ENCODE measurements at regions not wholly inside any gene's neighbourhood (a gene's known extent, or its start where the extent isn't known, plus 50 kb on each side); places are given as distances from the start of the nearest gene placed in this dataset.

DNA sequence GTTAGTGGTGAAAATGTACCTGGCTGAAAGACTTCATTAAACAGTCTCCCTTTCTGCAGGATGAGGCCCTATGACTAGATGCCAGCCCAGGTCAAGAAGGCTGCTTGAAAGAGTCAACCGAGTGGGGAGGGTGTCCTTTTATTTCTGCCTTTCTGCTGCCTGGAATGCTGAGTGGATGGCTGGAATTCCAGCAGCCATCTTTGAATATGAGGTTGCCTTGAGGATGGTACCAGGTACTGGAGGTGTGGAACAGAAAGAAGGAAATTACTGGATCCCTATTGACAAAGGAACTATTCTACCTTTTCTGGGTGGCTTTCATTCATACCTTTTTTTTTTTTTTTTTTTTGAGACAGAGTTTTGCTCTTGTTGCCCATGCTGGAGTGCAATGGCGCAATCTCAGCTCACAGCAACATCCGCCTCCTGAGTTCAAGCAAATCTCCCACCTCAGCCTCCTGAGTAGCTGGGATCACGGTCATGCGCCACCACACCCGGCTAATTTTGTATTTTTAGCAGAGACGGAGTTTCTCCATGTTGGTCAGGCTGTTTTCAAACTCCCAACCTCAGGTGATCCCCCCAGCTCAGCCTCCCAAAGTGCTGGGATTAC is 89.5 kb upstream of the SLC22A11 start:
- TF ChIP-seq POLR2A (IDR thresholded peaks at IDR 0.05), result no peak
- TF ChIP-seq, protein P1, sequence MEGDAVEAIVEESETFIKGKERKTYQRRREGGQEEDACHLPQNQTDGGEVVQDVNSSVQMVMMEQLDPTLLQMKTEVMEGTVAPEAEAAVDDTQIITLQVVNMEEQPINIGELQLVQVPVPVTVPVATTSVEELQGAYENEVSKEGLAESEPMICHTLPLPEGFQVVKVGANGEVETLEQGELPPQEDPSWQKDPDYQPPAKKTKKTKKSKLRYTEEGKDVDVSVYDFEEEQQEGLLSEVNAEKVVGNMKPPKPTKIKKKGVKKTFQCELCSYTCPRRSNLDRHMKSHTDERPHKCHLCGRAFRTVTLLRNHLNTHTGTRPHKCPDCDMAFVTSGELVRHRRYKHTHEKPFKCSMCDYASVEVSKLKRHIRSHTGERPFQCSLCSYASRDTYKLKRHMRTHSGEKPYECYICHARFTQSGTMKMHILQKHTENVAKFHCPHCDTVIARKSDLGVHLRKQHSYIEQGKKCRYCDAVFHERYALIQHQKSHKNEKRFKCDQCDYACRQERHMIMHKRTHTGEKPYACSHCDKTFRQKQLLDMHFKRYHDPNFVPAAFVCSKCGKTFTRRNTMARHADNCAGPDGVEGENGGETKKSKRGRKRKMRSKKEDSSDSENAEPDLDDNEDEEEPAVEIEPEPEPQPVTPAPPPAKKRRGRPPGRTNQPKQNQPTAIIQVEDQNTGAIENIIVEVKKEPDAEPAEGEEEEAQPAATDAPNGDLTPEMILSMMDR (IDR thresholded peaks at IDR 0.05), result no peak
